Loucy (cell line): ENCODE measurements at regions not wholly inside any gene's neighbourhood (a gene's known extent, or its start where the extent isn't known, plus 50 kb on each side); places are given as distances from the start of the nearest gene placed in this dataset.

ENCODE experiments used
- EZH2phosphoT487 ChIP-seq: fragments of 200-600 bp; IDR thresholded peaks from 2 replicates; pipeline ENCODE4 v1.6.1; 2018; ENCODE audit warnings: antibody characterized with exemption, mild to moderate bottlenecking, moderate library complexity, borderline replicate concordance
- TF ChIP-seq, protein P1 (sequence below): fragments of 200-600 bp; sonication (generic); conservative IDR thresholded peaks from 2 replicates; pipeline ENCODE4 v1.5.1; 2014; ENCODE audit warnings: mild to moderate bottlenecking, antibody characterized with exemption, low read length

DNA sequence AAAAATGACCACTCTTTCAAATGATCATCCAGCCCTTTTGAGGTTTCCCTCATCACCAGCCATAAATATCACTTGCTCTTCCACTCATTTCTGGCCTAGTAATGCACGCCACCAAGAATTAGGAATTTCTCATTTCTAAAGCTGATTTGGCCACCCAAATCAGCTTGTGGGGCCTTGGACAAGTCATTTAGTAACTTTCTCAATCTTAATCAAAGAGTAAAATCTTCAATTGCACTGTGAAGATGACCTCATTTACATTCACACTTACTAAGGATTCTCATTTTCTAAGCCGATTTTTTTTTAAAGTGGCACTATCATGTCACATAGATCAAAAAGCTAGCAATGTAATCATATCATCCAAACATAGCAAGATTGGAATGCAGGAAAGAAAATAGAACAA is 150.0 kb upstream of the HHIP start:
- TF ChIP-seq, protein P1, sequence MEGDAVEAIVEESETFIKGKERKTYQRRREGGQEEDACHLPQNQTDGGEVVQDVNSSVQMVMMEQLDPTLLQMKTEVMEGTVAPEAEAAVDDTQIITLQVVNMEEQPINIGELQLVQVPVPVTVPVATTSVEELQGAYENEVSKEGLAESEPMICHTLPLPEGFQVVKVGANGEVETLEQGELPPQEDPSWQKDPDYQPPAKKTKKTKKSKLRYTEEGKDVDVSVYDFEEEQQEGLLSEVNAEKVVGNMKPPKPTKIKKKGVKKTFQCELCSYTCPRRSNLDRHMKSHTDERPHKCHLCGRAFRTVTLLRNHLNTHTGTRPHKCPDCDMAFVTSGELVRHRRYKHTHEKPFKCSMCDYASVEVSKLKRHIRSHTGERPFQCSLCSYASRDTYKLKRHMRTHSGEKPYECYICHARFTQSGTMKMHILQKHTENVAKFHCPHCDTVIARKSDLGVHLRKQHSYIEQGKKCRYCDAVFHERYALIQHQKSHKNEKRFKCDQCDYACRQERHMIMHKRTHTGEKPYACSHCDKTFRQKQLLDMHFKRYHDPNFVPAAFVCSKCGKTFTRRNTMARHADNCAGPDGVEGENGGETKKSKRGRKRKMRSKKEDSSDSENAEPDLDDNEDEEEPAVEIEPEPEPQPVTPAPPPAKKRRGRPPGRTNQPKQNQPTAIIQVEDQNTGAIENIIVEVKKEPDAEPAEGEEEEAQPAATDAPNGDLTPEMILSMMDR, result no peak
- no peak for TF ChIP-seq EZH2phosphoT487
